ENCODE measurements at regions not wholly inside any gene's neighbourhood (a gene's known extent, or its start where the extent isn't known, plus 50 kb on each side); places are given as distances from the start of the nearest gene placed in this dataset.

DNA sequence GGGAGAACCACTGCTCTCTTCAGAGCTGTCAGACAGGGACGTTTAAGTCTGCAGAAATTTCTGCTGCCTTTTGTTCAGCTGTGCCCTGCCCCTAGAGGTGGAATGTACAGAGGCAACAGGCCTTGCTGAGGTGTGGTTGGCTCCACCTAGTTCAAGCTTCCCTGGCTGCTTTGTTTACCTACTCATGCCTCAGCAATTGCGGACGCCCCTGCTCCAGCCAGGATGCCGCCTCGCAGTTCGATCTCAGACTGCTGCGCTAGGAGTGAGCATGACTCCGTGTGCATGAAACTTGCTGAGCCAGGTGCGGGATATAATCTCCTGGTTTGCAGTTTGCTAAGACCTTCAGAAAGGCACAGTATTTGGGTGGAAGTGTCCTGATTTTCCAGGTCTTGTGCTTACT, 70.9 kb downstream of the MAGEB5 start:
- no peak overlapping the region for H3K27ac ChIP-seq (replicated peaks)
- H3K27me3 ChIP-seq (ENCODE audit: low read depth): no peaks in the 10 kb centered on the region
- TF ChIP-seq, protein P1, sequence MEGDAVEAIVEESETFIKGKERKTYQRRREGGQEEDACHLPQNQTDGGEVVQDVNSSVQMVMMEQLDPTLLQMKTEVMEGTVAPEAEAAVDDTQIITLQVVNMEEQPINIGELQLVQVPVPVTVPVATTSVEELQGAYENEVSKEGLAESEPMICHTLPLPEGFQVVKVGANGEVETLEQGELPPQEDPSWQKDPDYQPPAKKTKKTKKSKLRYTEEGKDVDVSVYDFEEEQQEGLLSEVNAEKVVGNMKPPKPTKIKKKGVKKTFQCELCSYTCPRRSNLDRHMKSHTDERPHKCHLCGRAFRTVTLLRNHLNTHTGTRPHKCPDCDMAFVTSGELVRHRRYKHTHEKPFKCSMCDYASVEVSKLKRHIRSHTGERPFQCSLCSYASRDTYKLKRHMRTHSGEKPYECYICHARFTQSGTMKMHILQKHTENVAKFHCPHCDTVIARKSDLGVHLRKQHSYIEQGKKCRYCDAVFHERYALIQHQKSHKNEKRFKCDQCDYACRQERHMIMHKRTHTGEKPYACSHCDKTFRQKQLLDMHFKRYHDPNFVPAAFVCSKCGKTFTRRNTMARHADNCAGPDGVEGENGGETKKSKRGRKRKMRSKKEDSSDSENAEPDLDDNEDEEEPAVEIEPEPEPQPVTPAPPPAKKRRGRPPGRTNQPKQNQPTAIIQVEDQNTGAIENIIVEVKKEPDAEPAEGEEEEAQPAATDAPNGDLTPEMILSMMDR (IDR thresholded peaks at IDR 0.05; ENCODE audit: borderline replicate concordance): no peak
- no peaks in the 10 kb centered on the region for H3K4me1 ChIP-seq
- H3K36me3 ChIP-seq: no peaks in the 10 kb centered on the region
- no peak overlapping the region for H3K4me3 ChIP-seq
- intact Hi-C loops (cut with micrococcal nuclease): no loop called here
- DNase-seq: no peak
- no peaks in the 10 kb centered on the region for H3K9me3 ChIP-seq (replicated peaks)

All from left ventricle myocardium inferior (tissue), 1 donor.